ENCODE measurements at regions not wholly inside any gene's neighbourhood (a gene's known extent, or its start where the extent isn't known, plus 50 kb on each side); places are given as distances from the start of the nearest gene placed in this dataset.

DNA sequence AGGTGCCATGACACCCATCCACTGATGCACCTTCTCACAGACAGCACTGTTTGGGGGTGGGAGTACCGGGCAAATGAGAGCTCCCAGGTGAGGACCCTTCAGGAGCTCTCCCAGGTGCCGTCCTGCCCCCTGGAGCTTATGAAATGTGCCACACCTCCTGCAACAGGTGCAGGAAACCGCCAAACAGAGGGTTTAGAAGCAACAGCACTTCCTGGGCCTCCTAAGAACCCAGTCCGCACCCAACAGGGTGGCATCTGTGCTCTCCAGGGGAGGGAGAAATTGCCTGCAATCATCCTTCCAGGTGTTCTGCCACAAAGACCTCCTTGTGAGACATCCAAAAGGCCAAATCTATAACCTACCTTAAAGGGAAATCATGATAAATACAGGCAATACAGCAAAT is 87.7 kb upstream of the ATP1B1 start:
- 91 to 92% methylated on average over 2 to 4 of the region's 4 CpGs for WGBS, 2 donors
- Histone ChIP-seq H3K4me3 (no peak overlapping the region), H3K27ac (no peak overlapping the region), H3K4me1 (no peaks in the 10 kb centered on the region), H3K36me3 (ENCODE audit: low read depth, missing control alignments) (no peaks in the 10 kb centered on the region), H3K9me3 (no peaks in the 10 kb centered on the region), H3K27me3 (no peaks in the 10 kb centered on the region)
- no peak for TF ChIP-seq POLR2A (IDR thresholded peaks at IDR 0.05)
- TF ChIP-seq, protein P1, sequence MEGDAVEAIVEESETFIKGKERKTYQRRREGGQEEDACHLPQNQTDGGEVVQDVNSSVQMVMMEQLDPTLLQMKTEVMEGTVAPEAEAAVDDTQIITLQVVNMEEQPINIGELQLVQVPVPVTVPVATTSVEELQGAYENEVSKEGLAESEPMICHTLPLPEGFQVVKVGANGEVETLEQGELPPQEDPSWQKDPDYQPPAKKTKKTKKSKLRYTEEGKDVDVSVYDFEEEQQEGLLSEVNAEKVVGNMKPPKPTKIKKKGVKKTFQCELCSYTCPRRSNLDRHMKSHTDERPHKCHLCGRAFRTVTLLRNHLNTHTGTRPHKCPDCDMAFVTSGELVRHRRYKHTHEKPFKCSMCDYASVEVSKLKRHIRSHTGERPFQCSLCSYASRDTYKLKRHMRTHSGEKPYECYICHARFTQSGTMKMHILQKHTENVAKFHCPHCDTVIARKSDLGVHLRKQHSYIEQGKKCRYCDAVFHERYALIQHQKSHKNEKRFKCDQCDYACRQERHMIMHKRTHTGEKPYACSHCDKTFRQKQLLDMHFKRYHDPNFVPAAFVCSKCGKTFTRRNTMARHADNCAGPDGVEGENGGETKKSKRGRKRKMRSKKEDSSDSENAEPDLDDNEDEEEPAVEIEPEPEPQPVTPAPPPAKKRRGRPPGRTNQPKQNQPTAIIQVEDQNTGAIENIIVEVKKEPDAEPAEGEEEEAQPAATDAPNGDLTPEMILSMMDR (IDR thresholded peaks at IDR 0.05): no peak
- intact Hi-C loops (cut with DNase I; ENCODE audit: low total_unique reads): no loop called here
- DNase-seq: no peak

DNA sequence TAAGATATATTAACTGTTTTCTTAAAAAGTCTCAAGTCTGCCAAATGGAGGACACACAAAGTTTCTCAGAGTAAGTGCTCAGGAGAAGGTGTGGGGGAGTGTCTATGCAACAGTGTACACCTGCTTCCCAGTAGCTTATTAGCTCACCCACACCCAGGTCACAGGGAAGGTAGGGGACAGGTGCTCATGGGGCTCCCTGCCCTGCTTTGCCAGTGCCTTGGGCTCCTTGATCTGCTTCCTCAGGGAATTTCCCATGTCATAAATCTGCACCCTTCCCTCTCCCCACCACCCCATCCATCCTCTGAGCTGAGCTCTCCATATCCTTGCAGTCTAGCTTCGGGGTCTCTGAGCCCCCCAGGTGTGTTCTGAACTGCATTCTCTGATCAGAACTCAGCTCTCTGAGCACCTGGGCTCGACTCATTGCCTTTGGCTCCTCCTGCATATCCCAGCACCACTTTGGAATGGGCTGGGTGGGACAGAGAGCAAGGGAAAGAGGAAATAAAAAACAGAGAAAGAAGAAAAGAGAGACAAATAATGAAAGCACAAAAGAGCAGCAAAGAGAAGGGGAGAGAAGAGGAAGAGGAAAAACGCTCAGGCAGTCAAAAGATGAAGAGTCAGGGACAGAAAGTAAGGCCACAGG is 87.0 kb upstream of the ATP1B1 start:
- intact Hi-C loops (cut with DNase I; ENCODE audit: low total_unique reads): no loop called here
- no peaks in the 10 kb centered on the region for H3K36me3 ChIP-seq (ENCODE audit: low read depth, missing control alignments)
- no peak overlapping the region for H3K4me3 ChIP-seq
- H3K9me3 ChIP-seq: no peaks in the 10 kb centered on the region
- H3K4me1 ChIP-seq: no peaks in the 10 kb centered on the region
- H3K27me3 ChIP-seq: no peaks in the 10 kb centered on the region
- WGBS, 2 donors: 74 to 86% methylated on average over 3 of the region's 3 CpGs
- TF ChIP-seq POLR2A (IDR thresholded peaks at IDR 0.05): no peak
- TF ChIP-seq, protein P1 (IDR thresholded peaks at IDR 0.05): no peak
- DNase-seq: no peak
- H3K27ac ChIP-seq: no peak overlapping the region

DNA sequence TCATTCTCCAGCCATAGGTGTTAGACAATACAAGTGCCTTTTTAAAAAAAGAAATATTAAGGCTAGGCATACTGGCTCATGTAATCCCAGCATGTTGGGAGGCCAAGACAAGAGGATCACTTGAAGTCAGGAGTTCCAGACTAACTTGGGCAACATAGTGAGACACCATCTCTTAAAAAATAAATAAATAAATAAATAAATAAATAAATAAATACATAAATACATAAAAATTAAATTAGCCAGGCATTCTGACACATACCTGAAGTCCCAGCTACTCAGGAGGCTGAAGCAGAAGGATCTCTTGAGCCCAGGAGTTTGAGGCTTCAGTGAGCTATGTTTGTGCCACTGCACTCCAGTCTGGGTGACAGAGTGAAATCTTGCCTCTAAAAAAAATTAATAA is 85.8 kb upstream of the ATP1B1 start:
- Histone ChIP-seq H3K27ac (no peak overlapping the region), H3K9me3 (no peaks in the 10 kb centered on the region), H3K36me3 (ENCODE audit: low read depth, missing control alignments) (no peaks in the 10 kb centered on the region), H3K4me3 (no peak overlapping the region), H3K4me1 (no peaks in the 10 kb centered on the region), H3K27me3 (no peaks in the 10 kb centered on the region)
- no peak for DNase-seq
- TF ChIP-seq POLR2A (IDR thresholded peaks at IDR 0.05): no peak
- TF ChIP-seq, protein P1 (IDR thresholded peaks at IDR 0.05): no peak
- intact Hi-C loops (cut with DNase I; ENCODE audit: low total_unique reads): no loop called here

DNA sequence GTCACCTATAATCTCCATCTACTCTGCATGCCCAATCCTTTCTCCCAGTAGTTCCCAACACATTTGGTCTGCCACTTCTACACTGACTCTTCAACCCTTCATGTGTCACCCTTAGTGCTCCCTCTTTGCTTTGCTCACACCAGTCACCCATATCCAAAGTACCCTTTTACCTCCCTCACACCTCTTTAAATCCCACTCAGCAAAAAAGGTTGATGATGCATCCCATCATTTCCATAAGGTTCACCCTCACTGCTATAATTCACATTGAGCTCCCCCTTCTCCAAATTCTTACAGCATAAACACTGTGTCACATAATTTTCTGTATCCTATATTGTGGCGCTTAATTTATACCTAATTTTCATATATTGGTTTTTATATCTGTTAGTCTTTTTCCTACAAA is 83.8 kb upstream of the ATP1B1 start:
- Histone ChIP-seq H3K4me3 (no peak overlapping the region), H3K4me1 (peaks cover 7% of the 10 kb centered on the region), H3K27ac (no peak overlapping the region), H3K27me3 (no peaks in the 10 kb centered on the region), H3K9me3 (no peaks in the 10 kb centered on the region), H3K36me3 (ENCODE audit: low read depth, missing control alignments) (no peaks in the 10 kb centered on the region)
- no peak for TF ChIP-seq POLR2A (IDR thresholded peaks at IDR 0.05)
- TF ChIP-seq, protein P1 (IDR thresholded peaks at IDR 0.05): no peak
- WGBS, 2 donors: 92 to 100% methylated on average over 1 of the region's 1 CpG
- no peak for DNase-seq
- intact Hi-C loops (cut with DNase I; ENCODE audit: low total_unique reads): no loop called here

DNA sequence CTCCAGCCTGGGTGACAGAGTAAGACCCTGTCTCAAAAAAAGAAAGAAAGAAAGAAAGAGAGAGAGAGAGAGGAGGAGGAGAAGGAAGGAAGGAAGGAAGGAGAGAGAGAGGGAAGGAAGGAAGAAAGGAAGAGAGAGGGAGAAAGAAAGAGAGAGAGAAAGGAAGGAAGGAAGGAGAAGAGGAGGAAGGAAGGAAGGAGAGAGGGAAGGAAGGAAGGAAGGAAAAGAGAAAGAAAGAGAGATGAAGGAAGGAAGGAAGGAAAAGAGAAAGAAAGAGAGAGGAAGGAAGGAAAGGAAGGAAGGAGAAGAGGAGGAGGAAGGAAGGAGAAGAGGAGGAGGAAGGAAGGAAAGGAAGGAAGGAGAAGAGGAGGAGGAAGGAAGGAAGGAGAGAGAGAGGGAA is 82.2 kb upstream of the ATP1B1 start:
- TF ChIP-seq, protein P1 (IDR thresholded peaks at IDR 0.05): no peak
- TF ChIP-seq POLR2A (IDR thresholded peaks at IDR 0.05): no peak
- Histone ChIP-seq H3K4me1 (peaks cover 20% of the 10 kb centered on the region), H3K27me3 (no peaks in the 10 kb centered on the region)

More for the DNA sequence above, 82.2 kb upstream of the ATP1B1 start:
- Histone ChIP-seq H3K4me3 (no peak overlapping the region), H3K9me3 (no peaks in the 10 kb centered on the region), H3K36me3 (ENCODE audit: low read depth, missing control alignments) (no peaks in the 10 kb centered on the region), H3K27ac (no peak overlapping the region)
- intact Hi-C loops (cut with DNase I; ENCODE audit: low total_unique reads): no loop called here
- DNase-seq: no peak

Data from testis (tissue), 2 donors.